GM12873 (cell line): ENCODE measurements at regions not wholly inside any gene's neighbourhood (a gene's known extent, or its start where the extent isn't known, plus 50 kb on each side); places are given as distances from the start of the nearest gene placed in this dataset.

Experiments
- CTCF ChIP-seq: IDR thresholded peaks from 2 replicates; pipeline ENCODE4 v1.5.1; 2012; ENCODE audit warnings: low read depth, mild to moderate bottlenecking, moderate library complexity, low read length, control low read depth; ENCODE audit not compliant: insufficient read depth; ENCODE audit errors: missing control alignments

- no peak for TF ChIP-seq CTCF
These were observed 95.2 kb downstream of the PLCE1 start for GRCh38 chr10:94088926-94089381.

DNA sequence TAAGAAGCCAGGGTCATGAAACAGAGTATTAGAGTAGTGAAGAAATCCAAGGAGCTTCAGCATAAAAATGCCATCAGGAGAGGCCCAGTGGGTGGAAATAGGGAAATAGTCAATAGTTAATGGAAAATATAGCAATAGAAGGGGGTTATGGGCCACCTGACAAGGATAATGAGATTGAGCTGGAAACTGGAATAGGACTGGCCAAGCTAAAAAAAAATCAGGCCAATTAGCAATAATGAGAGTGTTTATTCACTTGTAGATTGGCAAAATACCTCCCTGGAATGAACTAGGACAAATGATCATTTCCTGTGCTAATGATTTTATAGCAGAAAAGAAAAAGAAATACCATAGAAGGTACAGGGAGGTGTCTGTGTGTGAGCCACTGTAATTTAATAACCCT lies 97.9 kb downstream of the PLCE1 start:
- no peak for TF ChIP-seq CTCF

- TF ChIP-seq CTCF, result no peak
These were observed 99.1 kb downstream of the PLCE1 start for GRCh38 chr10:94092848-94093247.

- no peak for TF ChIP-seq CTCF
These were observed 99.7 kb downstream of the PLCE1 start for GRCh38 chr10:94093286-94093905.

DNA sequence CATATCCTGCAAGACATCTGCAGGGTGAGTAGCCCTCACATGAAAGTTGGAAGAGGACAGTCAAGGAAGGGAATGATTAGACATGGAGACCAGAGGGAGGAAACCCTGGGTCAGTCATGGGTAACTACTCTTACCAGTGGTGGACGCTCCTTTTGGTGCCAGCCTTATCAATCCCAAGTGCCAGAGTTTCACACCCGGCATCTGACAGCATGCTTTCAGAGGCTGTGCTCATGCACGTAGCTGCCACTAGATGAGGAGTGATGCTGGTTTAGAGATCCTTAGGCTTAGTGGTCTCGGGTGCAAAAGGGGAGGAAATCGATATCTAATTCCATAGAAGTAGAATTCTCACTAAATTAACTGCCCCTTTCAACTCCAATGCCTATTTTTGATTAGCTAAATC lies 100.8 kb downstream of the PLCE1 start:
- TF ChIP-seq CTCF, result no peak

- TF ChIP-seq CTCF, result no peak
These were observed 103.9 kb downstream of the PLCE1 start for GRCh38 chr10:94097656-94098055.

DNA sequence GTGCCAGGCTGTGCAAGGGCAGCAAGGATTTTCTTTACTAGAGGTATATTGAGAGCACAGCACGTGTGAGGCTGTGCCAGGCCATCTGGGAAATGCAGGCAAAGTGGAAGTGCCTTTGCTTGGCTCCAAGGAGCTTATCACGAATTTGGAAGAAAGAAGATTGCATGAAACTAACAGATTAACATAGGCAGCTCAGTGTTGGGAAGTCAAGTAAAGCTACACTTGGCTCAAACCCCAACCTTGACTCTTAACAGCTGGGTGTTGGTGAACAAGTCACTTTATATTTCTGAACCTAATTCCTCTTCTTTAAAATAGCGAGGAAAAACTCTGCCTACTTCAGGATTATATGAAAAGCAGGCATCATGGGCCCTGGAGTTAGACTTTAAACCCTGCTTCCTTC lies 105.2 kb downstream of the PLCE1 start:
- no peak for TF ChIP-seq CTCF

- TF ChIP-seq CTCF, result no peak
These were observed 108.2 kb downstream of the PLCE1 start for GRCh38 chr10:94101894-94102293.
